TTC549 (cell line): ENCODE measurements at regions not wholly inside any gene's neighbourhood (a gene's known extent, or its start where the extent isn't known, plus 50 kb on each side); places are given as distances from the start of the nearest gene placed in this dataset.

ENCODE experiments used
- FAIRE-seq: peaks from 2 replicates; lab custom pipeline; 2012; peaks lifted over from hg19 to GRCh38; lab: Jason Lieb, UNC

DNA sequence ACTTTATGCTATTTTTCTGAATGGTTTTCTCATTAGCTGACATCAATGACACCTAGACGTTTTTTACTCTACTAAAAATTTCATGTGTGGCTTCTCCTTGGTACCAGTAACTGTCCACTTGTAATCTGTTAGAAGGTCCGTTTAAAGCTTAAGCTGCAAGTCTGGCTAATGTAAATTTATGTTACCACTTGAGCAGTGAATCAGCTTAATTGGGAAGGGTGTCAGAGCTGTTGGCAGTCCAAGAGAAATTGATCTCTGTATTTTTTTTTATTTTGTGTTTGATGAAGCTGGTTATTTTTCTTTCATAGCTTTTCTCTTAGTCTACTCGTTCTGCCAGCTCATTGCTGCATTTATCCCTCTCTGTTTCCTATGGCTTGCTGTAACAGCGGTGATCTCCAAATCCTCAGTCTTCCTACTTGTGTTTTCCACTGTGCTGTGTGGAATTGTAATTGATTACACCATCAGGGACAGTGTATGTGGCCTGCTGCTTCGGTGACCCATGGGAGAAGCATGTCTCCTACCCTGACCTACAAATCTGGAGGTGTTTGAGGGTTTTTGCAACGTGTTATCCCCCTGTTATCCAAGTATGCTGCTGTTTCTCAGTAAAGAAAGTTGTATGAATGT, 724.2 kb upstream of the REG3G start:
- FAIRE-seq, result no peak

DNA sequence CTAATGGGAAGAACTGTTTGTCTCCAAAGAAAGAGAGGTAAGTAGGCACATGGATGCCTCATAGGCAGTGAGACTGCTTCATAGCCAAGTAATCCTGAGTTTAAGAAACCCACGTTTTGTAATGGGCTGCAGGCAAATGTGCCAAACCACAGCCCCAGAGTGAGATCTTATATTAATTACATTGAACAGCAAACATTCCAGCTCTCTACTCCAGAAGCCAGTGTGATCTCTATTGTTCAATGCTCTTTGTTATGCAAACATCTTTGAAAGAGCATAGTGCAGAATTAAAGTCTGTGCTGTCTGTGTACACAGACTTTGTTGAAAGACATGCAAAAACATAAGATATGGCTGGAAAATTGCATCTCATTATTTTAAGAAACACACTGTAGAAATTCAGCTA, 720.8 kb upstream of the REG3G start:
- FAIRE-seq, result no peak

DNA sequence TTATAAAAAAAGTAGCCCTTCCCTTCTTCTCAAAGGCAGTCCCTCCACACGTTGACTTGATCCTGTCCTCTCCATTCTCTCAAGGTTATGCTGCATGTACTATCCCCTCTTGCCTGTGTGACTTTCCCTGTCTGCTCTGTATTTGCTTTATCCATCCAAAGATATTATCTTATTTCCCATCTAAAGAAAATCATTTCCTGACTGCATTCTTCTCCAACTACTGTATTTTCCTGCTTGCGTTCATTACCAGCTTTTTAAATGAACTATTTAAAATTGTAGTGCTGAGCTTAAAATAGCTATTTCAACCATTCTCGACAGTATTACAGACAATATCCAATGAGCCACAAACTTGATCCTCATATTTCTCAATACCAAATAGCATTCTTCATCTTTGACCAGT, 716.0 kb upstream of the REG3G start:
- FAIRE-seq, result no peak

DNA sequence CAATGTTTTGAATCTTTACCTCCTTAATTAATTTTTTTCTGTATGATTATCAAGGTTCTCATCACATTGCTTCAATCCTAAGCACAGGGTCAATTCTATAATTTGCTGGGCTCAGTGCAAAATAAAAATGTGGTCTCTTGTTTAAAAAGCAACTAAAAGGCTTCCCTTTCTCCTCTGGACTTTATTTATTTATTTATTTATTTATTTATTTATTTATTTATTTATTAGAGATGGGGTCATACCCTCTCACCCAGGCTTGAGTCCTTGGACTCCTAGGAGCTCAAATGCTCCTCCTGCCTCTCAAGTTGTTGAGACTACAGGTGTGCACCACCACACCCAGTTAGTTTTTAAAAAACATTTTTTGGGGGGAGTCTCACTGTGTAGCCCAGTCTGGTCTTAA, 710.1 kb upstream of the REG3G start:
- no peak for FAIRE-seq

GRCh38 chr2:78318275-78318674, 707.2 kb upstream of the REG3G start:
- no peak for FAIRE-seq

DNA sequence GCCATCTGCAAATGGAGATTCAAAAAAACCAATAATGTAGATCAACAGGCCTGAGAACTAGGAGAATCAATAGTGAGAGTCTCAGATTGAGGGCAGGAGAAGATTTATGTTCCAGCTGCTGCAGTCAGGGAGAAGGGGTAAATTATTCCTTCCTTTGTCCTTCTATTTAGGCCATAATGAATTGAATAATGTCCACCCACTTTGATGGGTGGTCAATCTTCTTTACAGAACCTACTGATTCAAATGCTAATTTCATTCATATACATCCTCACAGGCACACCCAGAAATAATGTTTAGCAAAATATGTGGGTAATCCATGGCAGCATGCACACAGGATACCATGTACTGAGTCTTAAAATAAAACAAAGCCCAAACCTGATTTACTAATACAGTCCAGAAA, 695.3 kb upstream of the REG3G start:
- no peak for FAIRE-seq

DNA sequence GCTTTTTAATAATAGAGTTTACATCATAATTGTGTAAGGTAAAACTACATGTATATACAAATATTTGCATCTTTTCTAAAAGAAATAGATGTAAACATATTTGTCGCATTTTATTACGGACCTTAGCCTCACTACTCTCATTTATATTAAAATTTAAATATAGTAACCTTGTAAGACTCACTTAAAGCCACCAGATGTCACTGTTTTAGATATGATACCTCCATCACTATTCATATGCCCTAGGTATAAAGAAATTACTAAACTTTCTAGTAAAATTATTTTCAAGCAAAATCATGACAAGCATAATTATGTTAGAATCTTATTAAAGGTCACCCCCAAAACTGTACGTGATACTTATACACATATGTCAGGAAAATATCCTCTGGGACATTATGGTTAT, 674.3 kb upstream of the REG3G start:
- peak; percentile 15 for FAIRE-seq

GRCh38 chr2:78353168-78353567, 672.3 kb upstream of the REG3G start:
- no peak for FAIRE-seq

DNA sequence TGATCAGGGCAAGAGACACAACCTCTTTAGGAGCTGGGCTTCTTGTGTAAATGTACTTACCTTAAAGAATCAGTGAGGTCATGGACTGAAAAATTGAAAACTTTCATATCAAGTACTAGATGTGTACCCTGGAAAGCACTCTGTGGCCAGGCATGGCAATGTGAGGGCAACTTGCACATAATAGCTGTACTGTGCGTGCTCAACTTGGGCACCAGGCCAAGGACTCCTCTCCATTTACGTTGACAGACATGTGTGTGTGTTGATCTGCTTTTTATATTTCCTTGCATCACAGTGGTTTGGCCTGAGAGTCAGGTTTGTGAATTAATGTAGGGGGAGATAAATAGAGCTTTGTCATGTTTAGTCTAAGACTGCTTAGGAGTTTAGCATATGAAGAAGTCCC, 669.5 kb upstream of the REG3G start:
- no peak for FAIRE-seq

- FAIRE-seq, result no peak
Observed at GRCh38 chr2:78383576-78383975, 641.9 kb upstream of the REG3G start.

GRCh38 chr2:78397198-78397597, 628.3 kb upstream of the REG3G start:
- FAIRE-seq, result no peak

DNA sequence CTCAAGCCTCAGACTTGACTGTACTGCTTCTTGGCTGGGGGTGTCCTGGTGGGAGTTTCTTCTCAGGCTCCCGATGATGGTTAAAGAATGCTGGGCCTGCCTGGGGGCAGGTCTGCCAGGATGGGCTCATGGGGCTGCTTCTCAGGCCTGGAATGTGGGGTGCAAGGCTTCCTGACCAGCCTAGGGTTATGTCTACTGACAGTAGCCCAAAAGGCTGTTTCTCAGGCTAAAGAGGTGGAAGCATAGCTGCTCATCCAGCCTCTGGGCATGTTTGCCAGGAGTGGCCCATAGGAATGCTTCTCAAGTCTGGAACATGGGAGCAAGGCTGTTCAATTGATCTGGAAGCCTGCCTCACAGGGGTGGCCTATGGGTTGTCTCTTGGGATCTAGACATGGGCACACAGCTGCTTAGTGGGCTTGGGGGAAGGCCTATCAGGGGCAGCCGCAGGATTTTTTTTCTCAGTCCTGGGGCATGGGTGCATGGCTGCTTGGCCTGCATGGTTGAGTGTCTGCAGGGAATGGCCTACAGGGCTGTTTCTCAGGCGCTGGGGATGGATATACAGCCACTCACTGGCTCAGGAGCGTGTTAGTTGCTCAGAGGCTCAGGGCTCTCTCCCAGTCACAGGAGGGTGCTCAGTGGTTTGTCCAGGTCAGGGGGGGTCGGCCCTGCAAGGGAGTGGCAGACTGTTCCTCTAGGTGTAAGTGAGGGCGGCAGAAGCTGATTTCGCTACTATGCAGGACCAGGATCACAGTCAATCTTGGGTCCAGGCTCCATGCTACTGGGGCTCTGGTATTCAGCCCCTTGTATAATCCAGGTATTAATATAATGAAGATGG, 617.3 kb upstream of the REG3G start:
- no peak for FAIRE-seq

DNA sequence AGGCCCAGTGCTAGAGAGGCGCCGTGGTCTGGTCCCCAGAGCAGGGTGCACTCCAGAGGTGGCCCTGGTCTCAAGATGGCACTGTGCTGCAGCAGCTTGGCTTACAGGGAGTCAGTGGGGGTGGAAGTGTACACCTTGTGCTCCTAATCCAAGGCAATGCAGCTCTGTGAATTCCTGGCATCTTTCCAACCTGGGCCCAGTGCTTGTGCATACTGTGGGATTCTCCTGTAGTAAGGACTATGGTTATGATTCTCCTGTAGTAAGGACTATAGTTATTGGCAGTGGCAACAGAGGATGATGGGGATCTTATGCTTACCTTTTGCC, 616.7 kb upstream of the REG3G start:
- FAIRE-seq, result no peak

- no peak for FAIRE-seq
Observed at GRCh38 chr2:78411303-78411702, 614.2 kb upstream of the REG3G start.

DNA sequence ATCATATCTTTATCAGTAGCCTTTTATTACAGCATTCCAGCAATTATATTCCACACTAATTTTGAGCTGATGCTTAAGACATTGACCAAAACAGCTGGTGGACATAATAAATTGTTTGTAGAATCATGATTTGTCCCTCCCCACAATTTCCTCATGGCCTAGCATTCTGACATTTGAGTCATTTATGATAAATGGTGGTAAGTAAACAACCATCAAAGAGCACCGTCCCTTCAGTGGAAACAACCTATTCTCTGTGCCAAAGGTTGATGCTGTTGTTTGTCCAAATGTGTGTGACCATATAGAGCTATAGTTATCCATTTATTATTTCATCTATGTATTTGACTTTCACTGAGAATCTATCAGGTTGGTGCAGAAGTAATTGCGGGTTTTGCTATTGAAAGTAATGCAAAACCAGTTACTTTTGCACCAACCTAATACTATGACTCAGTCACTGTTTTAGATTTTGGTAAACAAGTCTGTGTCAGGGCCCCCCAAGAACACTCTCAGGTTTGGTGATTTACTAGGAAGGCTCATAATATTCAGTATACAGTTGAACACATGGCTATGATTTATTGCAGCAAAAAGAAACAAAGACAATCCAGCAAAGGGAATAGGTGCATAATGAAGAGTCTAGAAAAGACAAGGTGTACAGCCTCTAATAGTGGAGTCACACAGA, 608.7 kb upstream of the REG3G start:
- FAIRE-seq, result no peak

DNA sequence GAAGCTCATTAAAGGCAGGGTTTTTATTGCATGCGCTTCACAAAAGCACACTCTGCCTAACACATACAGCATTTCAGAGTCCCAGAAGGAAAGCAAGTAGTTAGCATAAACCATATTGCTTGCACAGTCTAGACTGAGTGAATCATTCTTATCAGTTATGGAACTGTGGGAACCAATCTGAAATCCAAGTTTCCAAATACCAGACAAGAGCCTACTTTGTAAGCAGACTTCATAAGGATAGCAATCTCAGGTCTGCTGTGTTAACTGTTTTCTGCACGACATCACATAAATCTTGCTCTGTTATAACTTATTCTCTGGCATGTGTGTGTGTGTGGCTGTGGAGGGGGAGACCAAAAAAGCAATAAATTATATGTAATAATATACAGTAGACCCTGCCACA, 608.1 kb upstream of the REG3G start:
- FAIRE-seq, result no peak

DNA sequence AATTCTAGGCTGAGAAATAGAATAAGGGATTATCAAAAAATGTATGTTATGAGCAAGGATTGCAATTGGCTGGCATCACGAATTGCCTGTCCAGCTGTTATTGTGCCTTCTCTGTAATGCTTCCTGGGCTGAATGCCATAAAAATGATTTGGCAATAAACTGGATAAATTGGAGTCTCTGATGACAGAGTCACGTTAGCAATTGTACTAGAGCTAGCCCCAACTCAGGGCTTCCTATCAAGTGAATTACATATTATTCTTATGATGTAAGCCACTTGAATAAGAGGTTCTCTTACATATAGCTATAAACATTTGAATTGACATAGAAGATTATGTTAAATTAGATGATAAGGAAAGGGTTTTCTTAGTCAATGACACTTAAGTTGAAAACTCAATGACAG, 607.5 kb upstream of the REG3G start:
- no peak for FAIRE-seq

DNA sequence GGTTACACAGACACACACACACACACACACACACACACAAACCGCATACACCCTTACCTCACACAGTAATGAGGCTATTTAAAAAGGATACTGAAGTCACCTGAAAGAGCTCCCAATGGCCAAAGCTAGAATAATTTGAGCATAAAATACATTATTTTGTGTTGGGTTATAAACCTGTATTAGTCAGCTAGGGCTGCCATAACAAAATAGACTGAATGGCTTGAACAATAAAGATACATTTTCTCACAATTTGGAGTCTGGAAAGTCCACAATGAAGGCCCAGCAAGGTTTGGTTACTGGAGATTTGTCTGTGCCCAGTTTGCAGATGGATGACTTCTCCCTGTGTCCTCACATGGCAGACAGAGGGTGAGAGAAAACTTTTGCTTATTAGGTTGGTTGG, 605.4 kb upstream of the REG3G start:
- no peak for FAIRE-seq

DNA sequence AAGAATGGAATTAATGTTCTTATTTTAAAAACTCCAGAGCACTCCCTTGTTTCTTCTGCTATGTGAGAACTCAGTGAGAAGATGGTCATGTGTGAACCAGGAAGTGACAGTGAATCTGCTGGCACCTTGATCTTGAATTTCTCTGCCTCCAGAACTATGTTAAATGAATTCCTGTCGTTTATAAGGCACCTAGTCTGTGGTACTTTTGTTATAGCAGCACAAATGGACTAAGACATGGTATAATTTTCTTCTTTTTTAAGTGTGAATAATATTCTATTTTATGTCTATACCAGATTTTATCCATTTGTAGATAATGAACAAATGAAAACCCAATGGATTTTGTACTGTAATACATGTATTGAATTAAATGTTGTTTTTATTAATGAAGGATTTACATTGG, 601.9 kb upstream of the REG3G start:
- FAIRE-seq, result no peak

DNA sequence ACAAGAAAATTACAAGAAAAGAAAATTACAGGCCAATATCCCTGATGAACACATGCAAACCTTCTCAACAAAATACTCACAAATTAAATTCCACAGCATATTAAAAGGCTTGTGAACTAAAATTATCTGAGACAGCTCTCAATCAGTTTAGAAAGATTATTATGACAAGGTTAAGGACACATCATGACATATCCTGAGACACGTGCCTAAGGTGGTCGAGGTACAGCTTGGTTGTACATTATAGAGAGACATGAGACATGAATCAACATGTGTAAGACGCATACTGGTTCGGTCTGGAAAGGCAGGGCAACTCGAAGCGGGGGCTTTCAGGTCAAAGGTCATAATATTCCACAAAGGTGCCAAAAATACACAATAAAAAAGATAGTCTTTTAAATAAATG, 598.3 kb upstream of the REG3G start:
- no peak for FAIRE-seq

GRCh38 chr2:78431241-78431640, 594.3 kb upstream of the REG3G start:
- no peak for FAIRE-seq

- FAIRE-seq, result no peak
Observed at GRCh38 chr2:78439122-78439521, 586.4 kb upstream of the REG3G start.

DNA sequence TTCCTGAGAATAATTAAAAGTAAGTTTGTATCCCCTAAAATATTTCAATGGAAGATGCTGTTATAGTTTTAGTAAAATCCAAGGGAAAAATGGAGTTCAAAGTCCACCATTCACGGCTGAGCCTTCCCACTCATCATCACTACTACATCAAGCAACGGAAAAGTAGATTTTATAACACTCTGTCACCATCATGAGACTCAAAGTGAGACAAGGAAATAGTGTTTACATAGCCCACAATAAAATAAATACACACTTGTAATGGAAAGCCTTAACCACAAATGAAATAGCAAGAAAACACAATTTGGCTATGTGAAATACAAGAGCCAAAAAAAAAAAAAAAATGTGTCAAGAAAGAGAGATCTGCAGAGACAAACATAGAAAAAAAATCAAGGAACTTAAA, 569.9 kb upstream of the REG3G start:
- FAIRE-seq, result no peak

DNA sequence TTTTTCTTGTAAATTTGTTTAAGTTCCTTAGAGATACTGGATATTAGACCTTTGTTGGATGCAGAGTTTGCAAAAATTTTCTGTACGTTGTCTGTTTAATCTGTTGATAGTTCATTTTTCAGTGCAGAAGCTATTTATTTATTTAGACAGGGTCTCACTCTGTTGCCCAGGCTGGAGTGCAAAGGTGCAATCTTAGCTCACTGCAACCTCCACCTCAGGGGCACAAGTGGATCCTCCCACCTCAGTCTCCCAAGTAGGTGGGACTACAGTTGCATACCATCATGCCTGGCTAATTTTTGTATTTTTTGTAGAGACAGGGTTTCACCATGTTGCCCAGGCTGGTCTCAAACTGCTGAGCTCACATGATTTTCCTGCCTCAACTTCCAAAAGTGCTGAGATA, 568.2 kb upstream of the REG3G start:
- FAIRE-seq, result no peak
